ENCODE measurements at regions not wholly inside any gene's neighbourhood (a gene's known extent, or its start where the extent isn't known, plus 50 kb on each side); places are given as distances from the start of the nearest gene placed in this dataset.

- no peak for DNase-seq
- WGBS: 69% methylated on average over 2 of the region's 2 CpGs
Observed at GRCh38 chr18:51861046-51861445, 479.0 kb upstream of the DCC start.

GRCh38 chr18:51862051-51862715 lies 477.8 kb upstream of the DCC start:
- H3K4me1 ChIP-seq (ENCODE audit: control insufficient read depth, insufficient read depth, low read length): no peaks in the 10 kb centered on the region
- no peak overlapping the region for H3K27ac ChIP-seq (ENCODE audit: low read length)
- no peak overlapping the region for H3K4me3 ChIP-seq (ENCODE audit: low read length)
- DNase-seq (no peak), ATAC-seq (no peak)
- intact Hi-C loops (cut with DNase I): no loop called here
- H3K9me3 ChIP-seq (ENCODE audit: control insufficient read depth, low read length): no peaks in the 10 kb centered on the region
- 69% methylated on average over 4 of the region's 4 CpGs for WGBS
- no peaks in the 10 kb centered on the region for H3K27me3 ChIP-seq (ENCODE audit: control insufficient read depth, insufficient read depth)

More at GRCh38 chr18:51861046-51861445, 479.0 kb upstream of the DCC start:
- H3K4me1 ChIP-seq (ENCODE audit: control insufficient read depth, insufficient read depth, low read length): no peaks in the 10 kb centered on the region
- no peak overlapping the region for H3K4me3 ChIP-seq (ENCODE audit: low read length)
- intact Hi-C loops (cut with DNase I): no loop called here
- no peaks in the 10 kb centered on the region for H3K27me3 ChIP-seq (ENCODE audit: control insufficient read depth, insufficient read depth)
- no peaks in the 10 kb centered on the region for H3K9me3 ChIP-seq (ENCODE audit: control insufficient read depth, low read length)
- no peak overlapping the region for H3K27ac ChIP-seq (ENCODE audit: low read length)
- no peak for ATAC-seq

GRCh38 chr18:51864219-51864965 lies 475.6 kb upstream of the DCC start:
- intact Hi-C loops (cut with DNase I): no loop called here
- WGBS: 90% methylated on average over 36 of the region's 36 CpGs
- no peak for ATAC-seq

GRCh38 chr18:51865538-51865937 lies 474.5 kb upstream of the DCC start:
- H3K9me3 ChIP-seq (ENCODE audit: control insufficient read depth, low read length): no peaks in the 10 kb centered on the region
- H3K27ac ChIP-seq (ENCODE audit: low read length): no peak overlapping the region
- intact Hi-C loops (cut with DNase I): no loop called here
- no peak for DNase-seq
- H3K4me3 ChIP-seq (ENCODE audit: low read length): no peak overlapping the region
- no peaks in the 10 kb centered on the region for H3K27me3 ChIP-seq (ENCODE audit: control insufficient read depth, insufficient read depth)
- no peaks in the 10 kb centered on the region for H3K4me1 ChIP-seq (ENCODE audit: control insufficient read depth, insufficient read depth, low read length)
- ATAC-seq: no peak
- WGBS: 79% methylated on average over 1 of the region's 1 CpG

More at GRCh38 chr18:51864219-51864965, 475.6 kb upstream of the DCC start:
- H3K9me3 ChIP-seq (ENCODE audit: control insufficient read depth, low read length): no peaks in the 10 kb centered on the region
- no peak overlapping the region for H3K27ac ChIP-seq (ENCODE audit: low read length)
- H3K4me3 ChIP-seq (ENCODE audit: low read length): no peak overlapping the region
- no peak for DNase-seq
- no peaks in the 10 kb centered on the region for H3K4me1 ChIP-seq (ENCODE audit: control insufficient read depth, insufficient read depth, low read length)
- no peaks in the 10 kb centered on the region for H3K27me3 ChIP-seq (ENCODE audit: control insufficient read depth, insufficient read depth)

- no peak for DNase-seq
- intact Hi-C loops (cut with DNase I): no loop called here
- Histone ChIP-seq H3K27me3 (ENCODE audit: control insufficient read depth, insufficient read depth) (no peaks in the 10 kb centered on the region), H3K27ac (ENCODE audit: low read length) (no peak overlapping the region), H3K4me1 (ENCODE audit: control insufficient read depth, insufficient read depth, low read length) (no peaks in the 10 kb centered on the region), H3K4me3 (ENCODE audit: low read length) (no peak overlapping the region), H3K9me3 (ENCODE audit: control insufficient read depth, low read length) (no peaks in the 10 kb centered on the region)
- ATAC-seq: no peak
Observed at GRCh38 chr18:51867767-51868166, 472.2 kb upstream of the DCC start.

GRCh38 chr18:51878724-51879123 lies 461.3 kb upstream of the DCC start:
- DNase-seq (no peak), ATAC-seq (no peak)
- Histone ChIP-seq H3K9me3 (ENCODE audit: control insufficient read depth, low read length) (no peaks in the 10 kb centered on the region), H3K27me3 (ENCODE audit: control insufficient read depth, insufficient read depth) (no peaks in the 10 kb centered on the region), H3K27ac (ENCODE audit: low read length) (no peak overlapping the region), H3K4me1 (ENCODE audit: control insufficient read depth, insufficient read depth, low read length) (no peaks in the 10 kb centered on the region), H3K4me3 (ENCODE audit: low read length) (no peak overlapping the region)
- 93% methylated on average over 1 of the region's 1 CpG for WGBS
- intact Hi-C loops (cut with DNase I): no loop called here

GRCh38 chr18:51879329-51879728 lies 460.7 kb upstream of the DCC start:
- no peaks in the 10 kb centered on the region for H3K4me1 ChIP-seq (ENCODE audit: control insufficient read depth, insufficient read depth, low read length)

GRCh38 chr18:51881394-51881793 lies 458.6 kb upstream of the DCC start:
- Histone ChIP-seq H3K4me3 (ENCODE audit: low read length) (no peak overlapping the region), H3K27me3 (ENCODE audit: control insufficient read depth, insufficient read depth) (no peaks in the 10 kb centered on the region), H3K27ac (ENCODE audit: low read length) (no peak overlapping the region), H3K9me3 (ENCODE audit: control insufficient read depth, low read length) (no peaks in the 10 kb centered on the region), H3K4me1 (ENCODE audit: control insufficient read depth, insufficient read depth, low read length) (no peaks in the 10 kb centered on the region)
- WGBS: 86% methylated on average over 2 of the region's 2 CpGs
- DNase-seq: no peak
- ATAC-seq: no peak
- intact Hi-C loops (cut with DNase I): no loop called here

More at GRCh38 chr18:51879329-51879728, 460.7 kb upstream of the DCC start:
- no peaks in the 10 kb centered on the region for H3K27me3 ChIP-seq (ENCODE audit: control insufficient read depth, insufficient read depth)
- 89% methylated on average over 1 of the region's 1 CpG for WGBS
- no peak for ATAC-seq
- no peaks in the 10 kb centered on the region for H3K9me3 ChIP-seq (ENCODE audit: control insufficient read depth, low read length)
- no peak overlapping the region for H3K4me3 ChIP-seq (ENCODE audit: low read length)
- no peak for DNase-seq
- no peak overlapping the region for H3K27ac ChIP-seq (ENCODE audit: low read length)
- intact Hi-C loops (cut with DNase I): no loop called here

GRCh38 chr18:51884039-51884438 lies 456.0 kb upstream of the DCC start:
- no peaks in the 10 kb centered on the region for H3K27me3 ChIP-seq (ENCODE audit: control insufficient read depth, insufficient read depth)
- no peaks in the 10 kb centered on the region for H3K9me3 ChIP-seq (ENCODE audit: control insufficient read depth, low read length)
- no peaks in the 10 kb centered on the region for H3K4me1 ChIP-seq (ENCODE audit: control insufficient read depth, insufficient read depth, low read length)
- intact Hi-C loops (cut with DNase I): no loop called here
- 76% methylated on average over 4 of the region's 4 CpGs for WGBS
- DNase-seq: no peak
- no peak overlapping the region for H3K27ac ChIP-seq (ENCODE audit: low read length)
- ATAC-seq: no peak
- no peak overlapping the region for H3K4me3 ChIP-seq (ENCODE audit: low read length)

GRCh38 chr18:51890762-51891161 lies 449.2 kb upstream of the DCC start:
- Histone ChIP-seq H3K4me1 (ENCODE audit: control insufficient read depth, insufficient read depth, low read length) (no peaks in the 10 kb centered on the region), H3K27ac (ENCODE audit: low read length) (no peak overlapping the region), H3K4me3 (ENCODE audit: low read length) (no peak overlapping the region), H3K27me3 (ENCODE audit: control insufficient read depth, insufficient read depth) (no peaks in the 10 kb centered on the region), H3K9me3 (ENCODE audit: control insufficient read depth, low read length) (no peaks in the 10 kb centered on the region)
- ATAC-seq (no peak), DNase-seq (no peak)
- intact Hi-C loops (cut with DNase I): no loop called here
- 43% methylated on average over 3 of the region's 3 CpGs for WGBS

GRCh38 chr18:51891876-51892275 lies 448.1 kb upstream of the DCC start:
- Histone ChIP-seq H3K27me3 (ENCODE audit: control insufficient read depth, insufficient read depth) (no peaks in the 10 kb centered on the region), H3K27ac (ENCODE audit: low read length) (no peak overlapping the region), H3K4me1 (ENCODE audit: control insufficient read depth, insufficient read depth, low read length) (no peaks in the 10 kb centered on the region), H3K9me3 (ENCODE audit: control insufficient read depth, low read length) (no peaks in the 10 kb centered on the region), H3K4me3 (ENCODE audit: low read length) (no peak overlapping the region)
- ATAC-seq (no peak), DNase-seq (no peak)
- 48% methylated on average over 1 of the region's 1 CpG for WGBS
- intact Hi-C loops (cut with DNase I): no loop called here
